ENCODE measurements at regions not wholly inside any gene's neighbourhood (a gene's known extent, or its start where the extent isn't known, plus 50 kb on each side); places are given as distances from the start of the nearest gene placed in this dataset.

DNA sequence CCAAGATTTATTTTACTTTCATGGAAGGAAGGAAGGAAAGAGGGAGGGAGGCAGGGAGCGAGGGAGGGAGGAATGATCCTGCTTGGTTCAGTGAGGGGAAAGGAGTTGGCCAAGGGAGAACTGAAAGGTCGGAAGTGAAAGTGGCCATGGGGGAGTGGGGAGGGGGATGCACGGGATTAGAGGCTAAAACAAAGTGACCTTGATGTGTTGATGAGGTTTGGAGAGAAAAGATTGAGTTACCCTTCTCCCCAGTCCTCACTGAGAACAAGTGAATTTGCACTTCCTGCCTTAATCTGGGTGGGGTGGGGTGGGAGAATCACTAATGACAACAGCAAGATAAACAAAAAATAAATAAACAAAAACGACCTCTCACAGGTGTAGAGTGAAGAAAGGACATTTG, 212.0 kb upstream of the TLE3 start:
- TF ChIP-seq, protein P1, sequence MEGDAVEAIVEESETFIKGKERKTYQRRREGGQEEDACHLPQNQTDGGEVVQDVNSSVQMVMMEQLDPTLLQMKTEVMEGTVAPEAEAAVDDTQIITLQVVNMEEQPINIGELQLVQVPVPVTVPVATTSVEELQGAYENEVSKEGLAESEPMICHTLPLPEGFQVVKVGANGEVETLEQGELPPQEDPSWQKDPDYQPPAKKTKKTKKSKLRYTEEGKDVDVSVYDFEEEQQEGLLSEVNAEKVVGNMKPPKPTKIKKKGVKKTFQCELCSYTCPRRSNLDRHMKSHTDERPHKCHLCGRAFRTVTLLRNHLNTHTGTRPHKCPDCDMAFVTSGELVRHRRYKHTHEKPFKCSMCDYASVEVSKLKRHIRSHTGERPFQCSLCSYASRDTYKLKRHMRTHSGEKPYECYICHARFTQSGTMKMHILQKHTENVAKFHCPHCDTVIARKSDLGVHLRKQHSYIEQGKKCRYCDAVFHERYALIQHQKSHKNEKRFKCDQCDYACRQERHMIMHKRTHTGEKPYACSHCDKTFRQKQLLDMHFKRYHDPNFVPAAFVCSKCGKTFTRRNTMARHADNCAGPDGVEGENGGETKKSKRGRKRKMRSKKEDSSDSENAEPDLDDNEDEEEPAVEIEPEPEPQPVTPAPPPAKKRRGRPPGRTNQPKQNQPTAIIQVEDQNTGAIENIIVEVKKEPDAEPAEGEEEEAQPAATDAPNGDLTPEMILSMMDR (IDR thresholded peaks at IDR 0.05; ENCODE audit: control insufficient read depth, insufficient read depth, low read depth, low read length, missing control alignments) = no peak
- H3K4me3 ChIP-seq (ENCODE audit: control insufficient read depth, low read depth, low read length) = no peak overlapping the region

DNA sequence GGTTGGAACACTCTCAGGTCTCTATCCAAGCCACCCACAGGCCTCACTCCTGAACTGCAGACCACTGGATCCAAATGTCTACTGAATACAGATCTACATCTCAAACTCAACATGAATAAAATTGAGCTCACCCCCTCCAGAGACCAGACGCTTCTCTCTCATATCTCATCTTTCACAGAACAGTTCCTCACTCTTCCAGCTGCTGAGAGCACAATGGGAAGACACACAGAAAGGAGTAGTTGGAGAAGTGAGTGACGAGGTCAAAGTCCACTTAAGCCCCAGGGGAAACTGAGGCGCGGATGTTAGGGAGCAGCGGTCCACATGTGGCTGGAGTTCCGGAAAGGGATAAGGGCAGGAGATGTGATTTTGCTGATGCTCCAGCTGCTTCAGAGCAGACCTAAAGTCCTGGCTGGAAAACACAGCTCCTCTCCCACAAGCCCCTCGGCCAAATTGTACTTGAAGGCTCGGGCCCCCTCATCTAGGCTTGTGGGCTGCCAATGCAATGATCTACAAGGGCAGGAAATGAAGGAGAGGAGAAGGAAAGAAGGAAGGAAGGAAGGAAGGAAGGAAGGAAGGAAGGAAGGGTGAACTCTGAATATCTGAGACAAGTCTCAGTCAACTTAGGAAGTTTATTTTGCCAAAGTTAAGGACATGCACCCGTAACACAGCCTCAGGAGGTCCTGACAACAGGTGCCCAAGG, 211.2 kb upstream of the TLE3 start:
- DNase-seq (ENCODE audit: low read depth) = no peak
- H3K4me3 ChIP-seq (ENCODE audit: control insufficient read depth, low read depth, low read length) = no peak overlapping the region
- TF ChIP-seq, protein P1 (IDR thresholded peaks at IDR 0.05; ENCODE audit: control insufficient read depth, insufficient read depth, low read depth, low read length, missing control alignments) = no peak

More for the DNA sequence above, 212.0 kb upstream of the TLE3 start:
- DNase-seq (ENCODE audit: low read depth) = no peak

DNA sequence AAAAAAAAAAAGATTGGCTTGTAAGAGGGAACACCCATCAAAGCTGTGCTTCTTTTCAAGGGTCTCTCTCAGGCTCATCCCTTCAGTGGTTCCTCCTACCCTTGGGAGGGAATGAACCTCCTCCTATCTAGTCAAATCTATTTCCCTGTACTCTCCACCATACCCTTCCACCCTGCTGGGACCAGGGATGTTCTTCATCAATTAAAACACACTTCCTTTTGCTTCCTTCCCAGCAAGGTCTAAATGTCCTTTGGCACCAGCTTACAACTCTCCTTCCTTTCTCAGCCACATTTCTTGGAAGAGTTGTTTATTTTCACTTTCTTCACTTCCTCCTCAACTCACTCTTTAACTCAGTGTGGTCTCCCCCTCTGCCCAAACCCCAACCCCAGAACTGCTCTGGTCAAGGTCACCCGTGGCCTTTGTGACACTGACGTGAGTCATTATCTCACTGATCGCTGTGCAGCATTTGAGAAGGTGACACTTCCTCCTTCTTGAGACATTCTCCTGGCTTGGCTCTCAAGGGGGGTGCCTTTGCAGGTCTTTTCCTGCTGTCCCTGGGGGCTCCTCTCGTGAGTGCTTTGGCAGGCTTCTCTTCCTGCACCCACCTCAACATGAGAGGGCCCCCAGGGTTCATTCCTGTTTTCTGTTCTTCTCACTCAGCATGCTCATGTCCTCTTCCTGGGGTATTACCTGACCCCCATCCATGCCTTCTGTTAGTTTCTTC, 210.5 kb upstream of the TLE3 start:
- TF ChIP-seq, protein P1 (IDR thresholded peaks at IDR 0.05; ENCODE audit: control insufficient read depth, insufficient read depth, low read depth, low read length, missing control alignments) = no peak
- no peak overlapping the region for H3K4me3 ChIP-seq (ENCODE audit: control insufficient read depth, low read depth, low read length)
- no peak for DNase-seq (ENCODE audit: low read depth)

- no peak for DNase-seq (ENCODE audit: low read depth)
- TF ChIP-seq, protein P1 (IDR thresholded peaks at IDR 0.05; ENCODE audit: control insufficient read depth, insufficient read depth, low read depth, low read length, missing control alignments) = no peak
Measured at GRCh38 chr15:70306582-70306981, 208.9 kb upstream of the TLE3 start.

DNA sequence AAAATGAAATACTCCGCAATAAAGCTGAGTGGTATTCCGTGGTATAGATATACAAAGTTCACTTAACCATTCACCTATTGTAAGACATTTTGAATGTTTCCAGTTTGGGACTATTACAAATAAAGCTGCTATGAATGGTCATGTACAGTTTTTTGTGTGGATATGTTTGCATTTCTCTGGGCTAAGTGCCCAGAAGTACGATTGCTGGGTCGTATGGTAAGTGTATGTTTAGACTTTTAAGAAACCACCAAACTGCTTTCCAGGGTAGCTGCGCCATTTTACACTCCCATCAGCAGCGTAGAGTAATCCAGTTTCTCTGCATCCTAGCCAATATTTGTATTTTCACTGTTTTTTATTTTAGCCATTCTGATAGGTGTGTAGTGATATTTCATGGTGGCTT, 208.4 kb upstream of the TLE3 start:
- no peak for DNase-seq (ENCODE audit: low read depth)
- no peak overlapping the region for H3K4me3 ChIP-seq (ENCODE audit: control insufficient read depth, low read depth, low read length)
- TF ChIP-seq, protein P1 (IDR thresholded peaks at IDR 0.05; ENCODE audit: control insufficient read depth, insufficient read depth, low read depth, low read length, missing control alignments) = no peak

More at GRCh38 chr15:70306582-70306981, 208.9 kb upstream of the TLE3 start:
- H3K4me3 ChIP-seq (ENCODE audit: control insufficient read depth, low read depth, low read length) = no peak overlapping the region

DNA sequence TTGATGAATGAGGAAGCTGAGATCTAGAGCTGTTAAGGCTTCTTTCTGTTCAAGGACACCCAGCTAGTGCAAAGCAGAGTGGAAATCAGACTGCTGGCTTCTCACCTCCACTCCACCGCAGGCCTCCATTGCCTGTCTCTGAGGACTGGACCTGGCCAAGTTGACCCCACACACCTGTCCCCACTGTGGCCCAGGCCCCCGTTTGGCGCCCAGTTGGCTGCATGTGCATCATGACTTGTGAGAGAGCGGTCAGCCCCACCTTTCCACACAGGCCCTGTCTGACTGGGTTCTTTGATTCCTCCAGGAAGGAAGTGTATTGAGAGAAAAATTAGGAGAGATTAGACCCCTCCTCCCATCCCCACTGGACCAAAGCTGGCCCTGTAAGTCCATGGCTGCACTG, 206.3 kb upstream of the TLE3 start:
- H3K4me3 ChIP-seq (ENCODE audit: control insufficient read depth, low read depth, low read length) = no peak overlapping the region
- no peak for DNase-seq (ENCODE audit: low read depth)
- TF ChIP-seq, protein P1 (IDR thresholded peaks at IDR 0.05; ENCODE audit: control insufficient read depth, insufficient read depth, low read depth, low read length, missing control alignments) = no peak

Measured in AG09309 (cell line).